ENCODE measurements at regions not wholly inside any gene's neighbourhood (a gene's known extent, or its start where the extent isn't known, plus 50 kb on each side); places are given as distances from the start of the nearest gene placed in this dataset.

DNA sequence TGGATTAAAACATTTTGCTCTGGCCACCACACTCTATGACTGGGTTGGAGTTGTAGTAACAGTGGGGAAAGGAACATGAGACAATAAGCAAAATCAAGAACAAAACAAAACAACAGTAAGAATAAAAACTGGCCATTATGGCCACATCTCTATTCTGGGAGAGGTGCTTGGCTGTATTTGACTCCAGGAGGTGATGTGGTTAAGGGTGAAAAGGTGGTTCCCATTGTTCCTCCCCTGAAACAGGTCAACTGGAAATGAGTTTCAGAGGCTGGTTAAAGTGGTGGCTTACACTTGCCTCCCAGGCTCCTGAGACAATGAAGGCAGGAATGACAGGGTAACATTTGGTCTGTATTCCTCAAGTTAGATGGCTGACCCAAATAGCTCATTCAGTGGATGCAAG is 67.3 kb upstream of the FANCL start:
- TF ChIP-seq ZNF274 (IDR thresholded peaks at IDR 0.05; ENCODE audit: low read depth, low read length): no peak
- TF ChIP-seq YY1 (IDR thresholded peaks at IDR 0.05; ENCODE audit: insufficient read depth, insufficient read length): no peak
